PC-3 (cell line): ENCODE measurements at regions not wholly inside any gene's neighbourhood (a gene's known extent, or its start where the extent isn't known, plus 50 kb on each side); places are given as distances from the start of the nearest gene placed in this dataset.
"Not testable (repeated sequence)": the region's sequence is repeated elsewhere in the genome, so short reads cannot be mapped to it uniquely, and the experiment has no call there.

Experiments used
- ATAC-seq: fragments of 200-7000 bp; cut with Tn5 transposase; 2 replicates; pipeline ENCODE4 v1.9.1; 2020; ENCODE audit warnings: mild to moderate bottlenecking, moderate library complexity
- BruUV-seq: library from RNA; stranded (reverse); fragments of 400-500 nt; replicated peaks from 2 replicates; lab custom pipeline; 2021; lab: Mats Ljungman, UMichigan
- CTCF ChIA-PET: fragments of 300-600 bp; sonication (Branson Sonifier 250); formaldehyde crosslinking; loops from one replicate; lab custom pipeline; 2022; ENCODE audit warnings: antibody characterized with exemption; lab: Charles Lee
- POLR2A ChIA-PET: fragments of 300-600 bp; sonication (Branson Sonifier 250); formaldehyde crosslinking; loops from one replicate; lab custom pipeline; 2022; ENCODE audit warnings: antibody characterized with exemption; ENCODE audit not compliant: unreplicated experiment; lab: Charles Lee
- DNase-seq: peaks from one replicate; pipeline ENCODE4 v3.0.0-alpha.2; 2015
- H2AFZ ChIP-seq: fragments of 300-600 bp; sonication (generic); 2 replicates; pipeline ENCODE4 v1.6.0; 2016; ENCODE audit warnings: antibody characterized with exemption, low read length
- H3F3A ChIP-seq: fragments of 300-600 bp; sonication (generic); one replicate; pipeline ENCODE4 v1.6.0; 2017; ENCODE audit warnings: antibody characterized with exemption, low read length, control low read depth, mild to moderate bottlenecking; ENCODE audit not compliant: unreplicated experiment
- H3K27ac ChIP-seq: fragments of 300-600 bp; sonication (generic); 2 replicates; pipeline ENCODE4 v1.5.1; 2016; ENCODE audit warnings: mild to moderate bottlenecking, low read length
- H3K27me3 ChIP-seq: fragments of 300-600 bp; sonication (generic); 2 replicates; pipeline ENCODE4 v1.6.1; 2016; ENCODE audit warnings: low read length, mixed read lengths
- H3K36me3 ChIP-seq: fragments of 300-600 bp; sonication (generic); 2 replicates; pipeline ENCODE4 v1.6.1; 2016; ENCODE audit warnings: low read depth, mixed run types, low read length, mixed read lengths
- H3K4me1 ChIP-seq: fragments of 300-600 bp; sonication (generic); 2 replicates; pipeline ENCODE4 v1.5.1; 2016; ENCODE audit warnings: low read length; ENCODE audit not compliant: insufficient read depth
- H3K4me2 ChIP-seq: fragments of 300-600 bp; sonication (generic); 2 replicates; pipeline ENCODE4 v1.6.0; 2016; ENCODE audit warnings: low read length
- H3K4me3 ChIP-seq: fragments of 300-600 bp; sonication (generic); 2 replicates; pipeline ENCODE4 v1.5.1; 2016; ENCODE audit warnings: mild to moderate bottlenecking, low read length, mixed read lengths
- H3K79me2 ChIP-seq: fragments of 300-600 bp; sonication (generic); 2 replicates; pipeline ENCODE4 v1.6.1; 2017; ENCODE audit warnings: low read length, mixed read lengths
- H3K9ac ChIP-seq: fragments of 300-600 bp; sonication (generic); 2 replicates; pipeline ENCODE4 v1.6.0; 2016; ENCODE audit warnings: mild to moderate bottlenecking, low read length
- H3K9me2 ChIP-seq: fragments of 300-600 bp; sonication (generic); replicated peaks from 2 replicates; pipeline ENCODE4 v1.6.1; 2016; ENCODE audit warnings: mixed run types, low read length, mixed read lengths
- H3K9me3 ChIP-seq: fragments of 300-600 bp; sonication (generic); 2 replicates; pipeline ENCODE4 v1.6.1; 2016; ENCODE audit warnings: low read length, mixed read lengths
- H4K20me1 ChIP-seq: fragments of 300-600 bp; sonication (generic); 2 replicates; pipeline ENCODE4 v1.6.1; 2016; ENCODE audit warnings: low read length, mixed read lengths
- EZH2 ChIP-seq: fragments of 300-600 bp; sonication (generic); IDR thresholded peaks from one replicate; pipeline ENCODE4 v1.6.1; 2017; ENCODE audit warnings: antibody characterized with exemption, mild to moderate bottlenecking, low read length; ENCODE audit not compliant: unreplicated experiment
- EZH2phosphoT487 ChIP-seq: fragments of 300-600 bp; sonication (generic); IDR thresholded peaks from 2 replicates; pipeline ENCODE4 v1.6.1; 2018; ENCODE audit warnings: mild to moderate bottlenecking, antibody characterized with exemption, low read length, borderline replicate concordance
- intact Hi-C: fragments of 100-400 bp; cut with micrococcal nuclease; formaldehyde crosslinking; loops from 2 replicates; pipeline ENCODE4 v1.9.0; 2023
- TF ChIP-seq, protein P1 (sequence below): fragments of 300-600 bp; sonication (generic); conservative IDR thresholded peaks from 2 replicates; pipeline ENCODE4 v1.5.1; 2017; ENCODE audit warnings: antibody characterized with exemption, low read depth, mild to moderate bottlenecking, low read length

- Histone ChIP-seq H3K27ac (no peak overlapping the region), H3K79me2 (no peaks in the 10 kb centered on the region), H3K9me3 (no peaks in the 10 kb centered on the region), H2AFZ (no peak overlapping the region), H3K4me1 (no peaks in the 10 kb centered on the region), H3K4me2 (no peak overlapping the region), H3F3A (no peaks in the 10 kb centered on the region), H3K9me2 (no peaks in the 10 kb centered on the region), H3K27me3 (no peaks in the 10 kb centered on the region), H3K9ac (no peak overlapping the region), H3K36me3 (no peaks in the 10 kb centered on the region), H4K20me1 (no peaks in the 10 kb centered on the region), H3K4me3 (no peak overlapping the region)
- no TSS peak for BruUV-seq
- ATAC-seq = no peak
- CTCF ChIA-PET = no interaction called here
- TF ChIP-seq EZH2 = no peak
- TF ChIP-seq EZH2phosphoT487 = no peak
- TF ChIP-seq, protein P1, sequence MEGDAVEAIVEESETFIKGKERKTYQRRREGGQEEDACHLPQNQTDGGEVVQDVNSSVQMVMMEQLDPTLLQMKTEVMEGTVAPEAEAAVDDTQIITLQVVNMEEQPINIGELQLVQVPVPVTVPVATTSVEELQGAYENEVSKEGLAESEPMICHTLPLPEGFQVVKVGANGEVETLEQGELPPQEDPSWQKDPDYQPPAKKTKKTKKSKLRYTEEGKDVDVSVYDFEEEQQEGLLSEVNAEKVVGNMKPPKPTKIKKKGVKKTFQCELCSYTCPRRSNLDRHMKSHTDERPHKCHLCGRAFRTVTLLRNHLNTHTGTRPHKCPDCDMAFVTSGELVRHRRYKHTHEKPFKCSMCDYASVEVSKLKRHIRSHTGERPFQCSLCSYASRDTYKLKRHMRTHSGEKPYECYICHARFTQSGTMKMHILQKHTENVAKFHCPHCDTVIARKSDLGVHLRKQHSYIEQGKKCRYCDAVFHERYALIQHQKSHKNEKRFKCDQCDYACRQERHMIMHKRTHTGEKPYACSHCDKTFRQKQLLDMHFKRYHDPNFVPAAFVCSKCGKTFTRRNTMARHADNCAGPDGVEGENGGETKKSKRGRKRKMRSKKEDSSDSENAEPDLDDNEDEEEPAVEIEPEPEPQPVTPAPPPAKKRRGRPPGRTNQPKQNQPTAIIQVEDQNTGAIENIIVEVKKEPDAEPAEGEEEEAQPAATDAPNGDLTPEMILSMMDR = no peak
- POLR2A ChIA-PET = no interaction called here
- DNase-seq = no peak
- intact Hi-C loops = no loop called here
Measured at GRCh38 chr13:39931505-39931904, 276.0 kb downstream of the COG6 start.

DNA sequence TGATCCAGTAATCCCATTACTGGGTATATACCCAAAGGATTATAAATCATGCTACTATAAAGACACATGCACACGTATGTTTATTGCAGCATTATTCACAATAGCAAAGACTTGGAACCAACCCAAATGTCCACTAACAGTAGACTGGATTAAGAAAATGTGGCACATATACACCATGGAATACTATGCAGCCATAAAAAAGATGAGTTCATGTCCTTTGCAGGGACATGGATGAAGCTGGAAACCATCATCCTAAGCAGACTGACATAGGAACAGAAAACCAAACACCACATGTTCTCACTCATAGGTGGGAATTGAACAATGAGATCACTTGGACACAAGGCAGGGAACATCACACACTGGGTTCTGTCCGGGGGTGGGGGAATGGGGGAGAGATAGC is 277.1 kb downstream of the COG6 start:
- H3K79me2 ChIP-seq, H3K9me2 ChIP-seq, intact Hi-C loops, H3K27me3 ChIP-seq, ATAC-seq, H3F3A ChIP-seq, H3K36me3 ChIP-seq, H3K27ac ChIP-seq, CTCF ChIA-PET, DNase-seq, H3K4me1 ChIP-seq, H4K20me1 ChIP-seq, H3K4me3 ChIP-seq, BruUV-seq, POLR2A ChIA-PET, H3K4me2 ChIP-seq, H3K9me3 ChIP-seq, H2AFZ ChIP-seq, H3K9ac ChIP-seq: not testable (repeated sequence)

DNA sequence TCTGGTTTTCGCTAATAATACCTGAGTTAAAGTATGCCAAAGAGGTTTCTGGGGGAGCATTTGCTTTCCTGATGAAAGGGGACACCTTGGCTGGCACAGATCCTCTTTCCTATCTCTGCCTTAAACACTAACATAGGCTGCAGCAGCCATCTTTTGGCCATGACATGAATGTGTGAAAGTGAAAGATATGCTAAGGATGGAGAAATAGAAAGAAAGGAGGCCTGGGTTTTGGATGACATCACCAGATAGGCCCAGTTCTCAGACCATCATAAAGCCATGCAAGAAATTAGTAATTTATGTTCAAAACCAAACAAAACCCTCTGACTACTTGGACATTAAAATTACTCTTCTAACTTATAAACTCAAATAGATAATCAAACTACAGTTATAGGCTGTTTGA is 279.7 kb downstream of the COG6 start:
- intact Hi-C loops = no loop called here
- Histone ChIP-seq H3F3A (no peaks in the 10 kb centered on the region), H3K9ac (no peak overlapping the region), H3K27ac (no peak overlapping the region), H3K9me3 (no peaks in the 10 kb centered on the region), H3K27me3 (no peaks in the 10 kb centered on the region), H3K9me2 (no peaks in the 10 kb centered on the region), H4K20me1 (no peaks in the 10 kb centered on the region), H3K79me2 (no peaks in the 10 kb centered on the region), H3K4me1 (no peaks in the 10 kb centered on the region), H3K36me3 (no peaks in the 10 kb centered on the region), H2AFZ (no peak overlapping the region), H3K4me3 (no peak overlapping the region), H3K4me2 (no peak overlapping the region)
- no TSS peak for BruUV-seq
- ChIA-PET POLR2A (no interaction called here), CTCF (no interaction called here)
- TF ChIP-seq, protein P1 = no peak
- no peak for TF ChIP-seq EZH2
- no peak for TF ChIP-seq EZH2phosphoT487
- ATAC-seq (no peak), DNase-seq (no peak)
